HCT116 (cell line): ENCODE measurements at regions not wholly inside any gene's neighbourhood (a gene's known extent, or its start where the extent isn't known, plus 50 kb on each side); places are given as distances from the start of the nearest gene placed in this dataset.

Experiments used
- ATAC-seq: fragments of 200-7000 bp; cut with Tn5 transposase; 2 replicates; pipeline ENCODE4 v1.9.1; 2020; ENCODE audit warnings: mild to moderate bottlenecking, moderate library complexity
- BruUV-seq: library from RNA; stranded (reverse); fragments of 400-500 nt; replicated peaks from 2 replicates; lab custom pipeline; 2021; lab: Mats Ljungman, UMichigan
- CTCF ChIA-PET: fragments of 300-600 bp; sonication (Branson Sonifier 250); formaldehyde crosslinking; loops from one replicate; lab custom pipeline; 2021; ENCODE audit warnings: antibody characterized with exemption; lab: Charles Lee
- POLR2A ChIA-PET: fragments of 300-600, 350-600 bp; sonication (Branson Sonifier 250); formaldehyde crosslinking; loops from one replicate; lab custom pipeline; 2021; ENCODE audit warnings: antibody characterized with exemption; lab: Charles Lee
- RAD21 ChIA-PET, 2 experiments: fragments of 300-600 bp; sonication (Branson Sonifier 250); formaldehyde crosslinking; loops; one replicate each; lab custom pipeline; 2023; ENCODE audit warnings: low total read pairs in 2 of 2; ENCODE audit not compliant: uncharacterized antibody in 2 of 2, unreplicated experiment in 2 of 2, low non-redundant PET in 1 of 2; lab: Charles Lee
- DNase-seq: peaks from one replicate; pipeline ENCODE4 v3.0.0-alpha.2; 2010; ENCODE audit warnings: low read depth, low spot score
- H2AFZ ChIP-seq: fragments of 200-600 bp; shearing (Covaris generic), sonication (generic); 2 replicates; pipeline ENCODE4 v1.6.1; 2017; ENCODE audit warnings: low read depth, mixed run types, mixed read lengths, antibody characterized with exemption, low read length; ENCODE audit not compliant: poor library complexity, severe bottlenecking
- H3K27ac ChIP-seq: 2 replicates; pipeline ENCODE4 v1.5.1; 2012; ENCODE audit warnings: low read depth, low read length
- H3K27me3 ChIP-seq: fragments of 200-600 bp; sonication (generic); 2 replicates; pipeline ENCODE4 v1.6.1; 2016; ENCODE audit warnings: mixed run types, low read length, mixed read lengths; ENCODE audit not compliant: insufficient read depth
- H3K36me3 ChIP-seq, 2 experiments: fragments of 200-500 bp in 1 of 2; fragments of 200-600 bp in 1 of 2; sonication (Bioruptor generic) in 1 of 2; sonication (generic) in 1 of 2; 2 replicates each; pipeline versions ENCODE4 v1.5.1 to v1.6.1; 2014 to 2016; ENCODE audit warnings: low read length in 2 of 2, inconsistent platforms in 1 of 2, mixed read lengths in 1 of 2, mixed run types in 1 of 2; ENCODE audit not compliant: insufficient read depth in 2 of 2, control insufficient read depth in 1 of 2
- H3K4me1 ChIP-seq, 2 experiments: fragments of 200-600 bp in 1 of 2; sonication (generic) in 1 of 2; 2 replicates each; pipeline versions ENCODE4 v1.5.1 to v1.6.1; 2012 to 2017; ENCODE audit warnings: low read length in 2 of 2, inconsistent platforms in 1 of 2, mild to moderate bottlenecking in 1 of 2, mixed read lengths in 1 of 2, mixed run types in 1 of 2, moderate library complexity in 1 of 2; ENCODE audit not compliant: insufficient read depth in 2 of 2, control insufficient read depth in 1 of 2
- H3K4me2 ChIP-seq: fragments of 200-600 bp; sonication (generic); 2 replicates; pipeline ENCODE4 v1.6.1; 2017; ENCODE audit warnings: mixed run types, low read length, mixed read lengths
- H3K4me3 ChIP-seq, 2 experiments: fragments of 200-600 bp in 1 of 2; sonication (generic) in 1 of 2; replicated peaks in 1 of 2; 2 replicates each; pipeline ENCODE4 v1.5.1; 2011 to 2016; ENCODE audit warnings: low read length in 2 of 2, control low read depth in 1 of 2, low read depth in 1 of 2, mild to moderate bottlenecking in 1 of 2, mixed read lengths in 1 of 2, mixed run types in 1 of 2
- H3K79me2 ChIP-seq: fragments of 200-600 bp; sonication (generic); 2 replicates; pipeline ENCODE4 v1.6.1; 2017; ENCODE audit warnings: mild to moderate bottlenecking, mixed run types, low read length, moderate library complexity, mixed read lengths; ENCODE audit not compliant: insufficient read depth
- H3K9ac ChIP-seq: fragments of 200-600 bp; sonication (generic); 2 replicates; pipeline ENCODE4 v1.6.1; 2016; ENCODE audit warnings: low read length, mixed read lengths
- H3K9me2 ChIP-seq: fragments of 200-600 bp; sonication (generic), shearing (Covaris generic); 2 replicates; pipeline ENCODE4 v1.6.1; 2017; ENCODE audit warnings: mixed run types, mild to moderate bottlenecking, moderate library complexity; ENCODE audit not compliant: insufficient read depth
- H3K9me3 ChIP-seq, 2 experiments: fragments of 200-500 bp in 1 of 2; fragments of 200-600 bp in 1 of 2; sonication (Bioruptor generic) in 1 of 2; sonication (generic) in 1 of 2; 2 replicates each; pipeline ENCODE4 v1.6.1; 2014 to 2017; ENCODE audit warnings: low read length in 2 of 2, mixed read lengths in 2 of 2, inconsistent platforms in 1 of 2, low read depth in 1 of 2, mild to moderate bottlenecking in 1 of 2, mixed run types in 1 of 2, moderate library complexity in 1 of 2; ENCODE audit not compliant: control insufficient read depth in 1 of 2, insufficient read depth in 1 of 2
- H4K20me1 ChIP-seq: fragments of 200-600 bp; sonication (generic), shearing (Covaris generic); 2 replicates; pipeline ENCODE4 v1.6.1; 2017; ENCODE audit warnings: mixed run types, mild to moderate bottlenecking, moderate library complexity; ENCODE audit not compliant: insufficient read depth
- EGR1 ChIP-seq: IDR thresholded peaks from 2 replicates; pipeline ENCODE4 v1.6.1; 2012; ENCODE audit warnings: low read depth
- ELF1 ChIP-seq: IDR thresholded peaks from 2 replicates; pipeline ENCODE4 v1.6.1; 2012; ENCODE audit warnings: low read depth, borderline replicate concordance
- EZH2 ChIP-seq: fragments of 200-600 bp; sonication (generic); IDR thresholded peaks from 2 replicates; pipeline ENCODE4 v1.6.1; 2017; ENCODE audit warnings: antibody characterized with exemption, mixed run types
- TCF7L2 ChIP-seq: IDR thresholded peaks from 2 replicates; pipeline ENCODE4 v1.7.0; 2011; ENCODE audit warnings: borderline replicate concordance, inconsistent platforms; ENCODE audit not compliant: insufficient read depth, insufficient read length; ENCODE audit errors: extremely low read depth
- ZFX ChIP-seq: fragments of 450-650 bp; IDR thresholded peaks from 2 replicates; pipeline ENCODE4 v1.6.1; 2017
- ZNF274 ChIP-seq: fragments of 200-500 bp; sonication (Bioruptor generic); IDR thresholded peaks from 2 replicates; pipeline ENCODE4 v1.6.1; 2014; ENCODE audit warnings: mild to moderate bottlenecking, low read depth, low read length, inconsistent platforms
- intact Hi-C: fragments of 100-400 bp; cut with micrococcal nuclease; formaldehyde crosslinking; loops from 2 replicates; pipeline ENCODE4 v1.10.0; 2022
- TF ChIP-seq, protein P1 (sequence below): IDR thresholded peaks from 2 replicates; pipeline ENCODE4 v1.6.1; 2012; ENCODE audit warnings: low read depth

DNA sequence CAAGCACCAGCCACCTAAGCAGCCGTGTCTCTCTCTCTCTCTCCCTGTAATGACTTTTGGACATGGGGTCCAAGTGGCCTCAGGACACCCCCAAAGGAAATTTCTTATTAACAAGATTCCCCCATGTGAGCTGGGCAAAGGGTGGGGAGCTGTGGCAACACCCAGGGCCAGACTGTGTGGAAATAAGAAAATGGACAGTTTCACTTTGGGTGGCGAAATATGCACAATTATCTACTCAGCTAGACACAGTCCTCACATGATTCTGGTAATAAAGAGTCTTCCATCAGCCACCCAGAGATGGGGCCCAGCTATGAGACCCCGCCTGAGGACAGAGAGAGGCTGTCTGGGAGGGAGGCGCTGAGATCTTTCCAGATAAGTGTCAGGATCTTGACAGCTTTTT is 96.8 kb upstream of the TPM1 start (continued):
- TF ChIP-seq, protein P1, sequence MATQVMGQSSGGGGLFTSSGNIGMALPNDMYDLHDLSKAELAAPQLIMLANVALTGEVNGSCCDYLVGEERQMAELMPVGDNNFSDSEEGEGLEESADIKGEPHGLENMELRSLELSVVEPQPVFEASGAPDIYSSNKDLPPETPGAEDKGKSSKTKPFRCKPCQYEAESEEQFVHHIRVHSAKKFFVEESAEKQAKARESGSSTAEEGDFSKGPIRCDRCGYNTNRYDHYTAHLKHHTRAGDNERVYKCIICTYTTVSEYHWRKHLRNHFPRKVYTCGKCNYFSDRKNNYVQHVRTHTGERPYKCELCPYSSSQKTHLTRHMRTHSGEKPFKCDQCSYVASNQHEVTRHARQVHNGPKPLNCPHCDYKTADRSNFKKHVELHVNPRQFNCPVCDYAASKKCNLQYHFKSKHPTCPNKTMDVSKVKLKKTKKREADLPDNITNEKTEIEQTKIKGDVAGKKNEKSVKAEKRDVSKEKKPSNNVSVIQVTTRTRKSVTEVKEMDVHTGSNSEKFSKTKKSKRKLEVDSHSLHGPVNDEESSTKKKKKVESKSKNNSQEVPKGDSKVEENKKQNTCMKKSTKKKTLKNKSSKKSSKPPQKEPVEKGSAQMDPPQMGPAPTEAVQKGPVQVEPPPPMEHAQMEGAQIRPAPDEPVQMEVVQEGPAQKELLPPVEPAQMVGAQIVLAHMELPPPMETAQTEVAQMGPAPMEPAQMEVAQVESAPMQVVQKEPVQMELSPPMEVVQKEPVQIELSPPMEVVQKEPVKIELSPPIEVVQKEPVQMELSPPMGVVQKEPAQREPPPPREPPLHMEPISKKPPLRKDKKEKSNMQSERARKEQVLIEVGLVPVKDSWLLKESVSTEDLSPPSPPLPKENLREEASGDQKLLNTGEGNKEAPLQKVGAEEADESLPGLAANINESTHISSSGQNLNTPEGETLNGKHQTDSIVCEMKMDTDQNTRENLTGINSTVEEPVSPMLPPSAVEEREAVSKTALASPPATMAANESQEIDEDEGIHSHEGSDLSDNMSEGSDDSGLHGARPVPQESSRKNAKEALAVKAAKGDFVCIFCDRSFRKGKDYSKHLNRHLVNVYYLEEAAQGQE = no peak

DNA sequence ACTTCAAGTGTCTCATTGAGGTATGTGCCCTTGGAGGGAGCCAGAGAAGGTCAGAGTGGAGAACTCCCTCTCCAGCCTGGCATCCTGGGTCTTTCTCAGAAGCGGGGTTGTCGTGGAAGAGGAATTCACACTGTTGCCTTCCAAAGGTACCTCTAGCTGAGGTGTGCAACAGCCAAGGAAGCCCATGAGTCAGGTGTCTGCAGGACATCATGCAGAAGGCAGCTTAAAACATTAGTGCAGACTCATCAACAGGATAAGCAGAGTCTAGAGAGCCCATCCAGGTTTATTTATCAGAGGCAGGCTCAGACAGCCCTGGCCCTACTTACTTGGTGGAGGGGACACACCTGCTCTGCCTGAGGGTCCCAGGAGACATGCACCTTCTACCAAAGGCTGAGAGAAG is 95.6 kb upstream of the TPM1 start:
- Histone ChIP-seq H3K9me3 (no peaks in the 10 kb centered on the region), H3K27ac (no peak overlapping the region), H3K79me2 (no peaks in the 10 kb centered on the region), H3K4me1 (no peaks in the 10 kb centered on the region), H2AFZ (no peak overlapping the region), H3K27me3 (peaks cover 5% of the 10 kb centered on the region; the same call in 1 of the 2 replicates), H3K9ac (no peak overlapping the region), H3K4me2 (no peak overlapping the region), H4K20me1 (no peaks in the 10 kb centered on the region), H3K36me3 (no peaks in the 10 kb centered on the region), H3K4me3 (no peak overlapping the region), H3K9me2 (no peaks in the 10 kb centered on the region)
- DNase-seq = no peak
- no peak for ATAC-seq
- TF ChIP-seq ZNF274 (no peak), EGR1 (no peak), TCF7L2 (no peak), ELF1 (no peak), ZFX (no peak), EZH2 (no peak)
- no TSS peak for BruUV-seq
- POLR2A ChIA-PET = no interaction called here
- CTCF ChIA-PET = no interaction called here
- RAD21 ChIA-PET = no interaction called here
- intact Hi-C loops = no loop called here
